WTC11 (cell line): ENCODE measurements at regions not wholly inside any gene's neighbourhood (a gene's known extent, or its start where the extent isn't known, plus 50 kb on each side); places are given as distances from the start of the nearest gene placed in this dataset.

Source experiments
- ETV6 ChIP-seq: sonication (generic); formaldehyde crosslinking; IDR thresholded peaks from 2 replicates; pipeline ENCODE4 v1.8.1; 2022; ENCODE audit warnings: mild to moderate bottlenecking, missing genetic modification reagents
- FOXP1 ChIP-seq: sonication (generic); formaldehyde crosslinking; IDR thresholded peaks from 2 replicates; pipeline ENCODE4 v1.8.0; 2022; ENCODE audit warnings: missing genetic modification reagents, mild to moderate bottlenecking, moderate library complexity, borderline replicate concordance
- GABPB1 ChIP-seq: sonication (generic); formaldehyde crosslinking; IDR thresholded peaks from 2 replicates; pipeline ENCODE4 v1.8.1; 2023; ENCODE audit warnings: mild to moderate bottlenecking, missing genetic modification reagents
- JUN ChIP-seq: sonication (generic); formaldehyde crosslinking; IDR thresholded peaks from 2 replicates; pipeline ENCODE4 v1.8.0; 2023; ENCODE audit warnings: mild to moderate bottlenecking, missing genetic modification reagents
- NR3C1 ChIP-seq: sonication (generic); formaldehyde crosslinking; conservative IDR thresholded peaks from 2 replicates; pipeline ENCODE4 v1.8.1; 2023; ENCODE audit warnings: low read depth, mild to moderate bottlenecking, missing genetic modification reagents
- ZNF121 ChIP-seq: sonication (generic); formaldehyde crosslinking; IDR thresholded peaks from 2 replicates; pipeline ENCODE4 v1.8.0; 2023; ENCODE audit warnings: missing genetic modification reagents
- ZNF263 ChIP-seq: sonication (generic); formaldehyde crosslinking; IDR thresholded peaks from 2 replicates; pipeline ENCODE4 v1.8.1; 2022; ENCODE audit warnings: low read depth, mild to moderate bottlenecking, moderate library complexity, missing genetic modification reagents
- TF ChIP-seq, protein P1 (sequence below): sonication (generic); formaldehyde crosslinking; IDR thresholded peaks from 2 replicates; pipeline ENCODE4 v1.8.1; 2023; ENCODE audit warnings: mild to moderate bottlenecking, missing genetic modification reagents, borderline replicate concordance
- TF ChIP-seq, protein P2 (sequence below): fragments of 200-600 bp; IDR thresholded peaks from 2 replicates; pipeline ENCODE4 v1.8.0; 2022; ENCODE audit warnings: antibody characterized with exemption
- TF ChIP-seq, protein P3 (sequence below): sonication (generic); formaldehyde crosslinking; IDR thresholded peaks from 2 replicates; pipeline ENCODE4 v1.8.0; 2022; ENCODE audit warnings: mild to moderate bottlenecking, missing genetic modification reagents

DNA sequence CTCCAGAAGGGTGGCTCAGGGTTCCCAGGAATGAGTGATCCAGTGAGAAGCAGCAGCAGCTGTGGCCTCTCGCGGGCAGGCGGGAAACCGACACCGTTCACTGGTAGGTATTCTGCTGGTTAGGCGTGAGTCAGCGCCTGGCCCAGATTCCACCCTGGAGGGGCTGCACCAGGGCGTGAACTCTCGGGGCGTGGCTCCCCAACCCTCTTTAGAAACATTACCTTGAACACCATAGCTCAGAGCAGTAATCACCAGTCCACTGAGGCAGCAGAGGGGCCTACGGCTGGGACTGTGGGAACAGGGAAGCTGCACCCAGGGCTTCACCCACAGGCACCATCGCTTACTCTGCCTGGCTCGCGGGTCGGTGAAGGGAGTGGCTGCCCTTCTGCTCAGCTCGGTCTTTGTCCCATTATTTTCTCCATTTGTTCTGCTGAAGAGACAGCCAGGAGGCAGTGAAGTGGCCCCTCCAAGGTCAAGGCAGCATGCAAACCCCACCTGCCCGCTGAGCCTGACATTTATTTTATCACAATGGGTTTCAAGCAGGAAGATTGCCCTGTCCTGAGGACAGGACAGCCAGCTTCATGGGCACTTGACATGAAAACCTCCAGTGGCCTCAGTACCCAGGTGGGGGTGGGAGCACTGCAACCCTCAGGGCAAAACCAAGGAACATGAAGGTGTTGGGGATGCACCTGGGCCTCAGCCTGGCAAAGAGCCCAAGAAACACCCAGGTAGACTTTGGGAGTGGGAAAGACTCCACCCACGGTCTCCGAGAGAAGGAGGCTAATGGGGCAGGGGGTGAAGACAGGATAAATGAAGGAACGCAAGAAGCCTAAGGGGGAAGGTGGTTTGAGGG is 51.0 kb upstream of the CD93 start:
- TF ChIP-seq JUN (no peak), GABPB1 (CRISPR knock-in tag) (no peak), ZNF263 (CRISPR knock-in tag) (no peak), ZNF121 (CRISPR knock-in tag) (no peak), FOXP1 (CRISPR knock-in tag) (no peak), NR3C1 (no peak), ETV6 (CRISPR knock-in tag) (no peak)
- TF ChIP-seq, protein P1, sequence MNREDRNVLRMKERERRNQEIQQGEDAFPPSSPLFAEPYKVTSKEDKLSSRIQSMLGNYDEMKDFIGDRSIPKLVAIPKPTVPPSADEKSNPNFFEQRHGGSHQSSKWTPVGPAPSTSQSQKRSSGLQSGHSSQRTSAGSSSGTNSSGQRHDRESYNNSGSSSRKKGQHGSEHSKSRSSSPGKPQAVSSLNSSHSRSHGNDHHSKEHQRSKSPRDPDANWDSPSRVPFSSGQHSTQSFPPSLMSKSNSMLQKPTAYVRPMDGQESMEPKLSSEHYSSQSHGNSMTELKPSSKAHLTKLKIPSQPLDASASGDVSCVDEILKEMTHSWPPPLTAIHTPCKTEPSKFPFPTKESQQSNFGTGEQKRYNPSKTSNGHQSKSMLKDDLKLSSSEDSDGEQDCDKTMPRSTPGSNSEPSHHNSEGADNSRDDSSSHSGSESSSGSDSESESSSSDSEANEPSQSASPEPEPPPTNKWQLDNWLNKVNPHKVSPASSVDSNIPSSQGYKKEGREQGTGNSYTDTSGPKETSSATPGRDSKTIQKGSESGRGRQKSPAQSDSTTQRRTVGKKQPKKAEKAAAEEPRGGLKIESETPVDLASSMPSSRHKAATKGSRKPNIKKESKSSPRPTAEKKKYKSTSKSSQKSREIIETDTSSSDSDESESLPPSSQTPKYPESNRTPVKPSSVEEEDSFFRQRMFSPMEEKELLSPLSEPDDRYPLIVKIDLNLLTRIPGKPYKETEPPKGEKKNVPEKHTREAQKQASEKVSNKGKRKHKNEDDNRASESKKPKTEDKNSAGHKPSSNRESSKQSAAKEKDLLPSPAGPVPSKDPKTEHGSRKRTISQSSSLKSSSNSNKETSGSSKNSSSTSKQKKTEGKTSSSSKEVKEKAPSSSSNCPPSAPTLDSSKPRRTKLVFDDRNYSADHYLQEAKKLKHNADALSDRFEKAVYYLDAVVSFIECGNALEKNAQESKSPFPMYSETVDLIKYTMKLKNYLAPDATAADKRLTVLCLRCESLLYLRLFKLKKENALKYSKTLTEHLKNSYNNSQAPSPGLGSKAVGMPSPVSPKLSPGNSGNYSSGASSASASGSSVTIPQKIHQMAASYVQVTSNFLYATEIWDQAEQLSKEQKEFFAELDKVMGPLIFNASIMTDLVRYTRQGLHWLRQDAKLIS (CRISPR knock-in tag): no peak
- TF ChIP-seq, protein P2, sequence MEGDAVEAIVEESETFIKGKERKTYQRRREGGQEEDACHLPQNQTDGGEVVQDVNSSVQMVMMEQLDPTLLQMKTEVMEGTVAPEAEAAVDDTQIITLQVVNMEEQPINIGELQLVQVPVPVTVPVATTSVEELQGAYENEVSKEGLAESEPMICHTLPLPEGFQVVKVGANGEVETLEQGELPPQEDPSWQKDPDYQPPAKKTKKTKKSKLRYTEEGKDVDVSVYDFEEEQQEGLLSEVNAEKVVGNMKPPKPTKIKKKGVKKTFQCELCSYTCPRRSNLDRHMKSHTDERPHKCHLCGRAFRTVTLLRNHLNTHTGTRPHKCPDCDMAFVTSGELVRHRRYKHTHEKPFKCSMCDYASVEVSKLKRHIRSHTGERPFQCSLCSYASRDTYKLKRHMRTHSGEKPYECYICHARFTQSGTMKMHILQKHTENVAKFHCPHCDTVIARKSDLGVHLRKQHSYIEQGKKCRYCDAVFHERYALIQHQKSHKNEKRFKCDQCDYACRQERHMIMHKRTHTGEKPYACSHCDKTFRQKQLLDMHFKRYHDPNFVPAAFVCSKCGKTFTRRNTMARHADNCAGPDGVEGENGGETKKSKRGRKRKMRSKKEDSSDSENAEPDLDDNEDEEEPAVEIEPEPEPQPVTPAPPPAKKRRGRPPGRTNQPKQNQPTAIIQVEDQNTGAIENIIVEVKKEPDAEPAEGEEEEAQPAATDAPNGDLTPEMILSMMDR: no peak
- TF ChIP-seq, protein P3, sequence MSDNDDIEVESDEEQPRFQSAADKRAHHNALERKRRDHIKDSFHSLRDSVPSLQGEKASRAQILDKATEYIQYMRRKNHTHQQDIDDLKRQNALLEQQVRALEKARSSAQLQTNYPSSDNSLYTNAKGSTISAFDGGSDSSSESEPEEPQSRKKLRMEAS (CRISPR knock-in tag): no peak
